Gastroesophageal sphincter (tissue), 3 donors: ENCODE measurements at regions not wholly inside any gene's neighbourhood (a gene's known extent, or its start where the extent isn't known, plus 50 kb on each side); places are given as distances from the start of the nearest gene placed in this dataset.

Experiments
- EP300 ChIP-seq: sonication (generic); formaldehyde crosslinking; IDR thresholded peaks from one replicate; pipeline ENCODE4 v1.6.1; 2017; ENCODE audit warnings: antibody characterized with exemption, mild to moderate bottlenecking
- POLR2A ChIP-seq, 2 donors: fragments of 450-650 bp; IDR thresholded peaks; one replicate each; pipeline ENCODE4 v1.6.1; 2017; ENCODE audit warnings: antibody characterized with exemption in 2 of 2, mild to moderate bottlenecking in 2 of 2, moderate library complexity in 1 of 2
- TF ChIP-seq, protein P1 (sequence below), 4 experiments: fragments of 200-600 bp in 2 of 4; fragments of 450-650 bp in 2 of 4; sonication (generic) in 1 of 4; IDR thresholded peaks; one replicate each; pipeline ENCODE4 v1.5.1; 2017 to 2019; ENCODE audit warnings: antibody characterized with exemption in 4 of 4, mild to moderate bottlenecking in 2 of 4, moderate library complexity in 2 of 4

DNA sequence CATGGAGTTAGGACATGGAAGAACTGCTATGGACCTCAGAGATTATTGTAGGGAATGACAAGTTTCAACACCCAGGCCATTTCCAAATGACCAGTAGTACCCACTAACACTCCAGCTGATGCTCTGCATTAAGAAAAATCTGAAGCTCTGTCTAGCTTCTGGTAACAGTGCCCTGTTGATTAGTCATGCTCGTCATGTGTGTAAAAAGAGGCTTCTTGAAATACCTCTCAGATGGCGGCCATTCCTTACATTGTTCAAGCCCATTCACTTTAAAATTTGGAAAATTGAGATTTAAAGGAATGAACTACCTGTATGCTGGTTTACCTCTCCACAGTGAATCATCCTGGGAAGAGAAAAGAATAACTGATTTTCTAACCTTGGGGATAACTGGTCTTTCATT is 527.9 kb upstream of the ARGLU1 start:
- TF ChIP-seq, protein P1, sequence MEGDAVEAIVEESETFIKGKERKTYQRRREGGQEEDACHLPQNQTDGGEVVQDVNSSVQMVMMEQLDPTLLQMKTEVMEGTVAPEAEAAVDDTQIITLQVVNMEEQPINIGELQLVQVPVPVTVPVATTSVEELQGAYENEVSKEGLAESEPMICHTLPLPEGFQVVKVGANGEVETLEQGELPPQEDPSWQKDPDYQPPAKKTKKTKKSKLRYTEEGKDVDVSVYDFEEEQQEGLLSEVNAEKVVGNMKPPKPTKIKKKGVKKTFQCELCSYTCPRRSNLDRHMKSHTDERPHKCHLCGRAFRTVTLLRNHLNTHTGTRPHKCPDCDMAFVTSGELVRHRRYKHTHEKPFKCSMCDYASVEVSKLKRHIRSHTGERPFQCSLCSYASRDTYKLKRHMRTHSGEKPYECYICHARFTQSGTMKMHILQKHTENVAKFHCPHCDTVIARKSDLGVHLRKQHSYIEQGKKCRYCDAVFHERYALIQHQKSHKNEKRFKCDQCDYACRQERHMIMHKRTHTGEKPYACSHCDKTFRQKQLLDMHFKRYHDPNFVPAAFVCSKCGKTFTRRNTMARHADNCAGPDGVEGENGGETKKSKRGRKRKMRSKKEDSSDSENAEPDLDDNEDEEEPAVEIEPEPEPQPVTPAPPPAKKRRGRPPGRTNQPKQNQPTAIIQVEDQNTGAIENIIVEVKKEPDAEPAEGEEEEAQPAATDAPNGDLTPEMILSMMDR (IDR thresholded peaks at IDR 0.05), result no peak
- TF ChIP-seq POLR2A (IDR thresholded peaks at IDR 0.05) (no peak), EP300 (no peak)
